SU-DHL-6 (cell line): ENCODE measurements at regions not wholly inside any gene's neighbourhood (a gene's known extent, or its start where the extent isn't known, plus 50 kb on each side); places are given as distances from the start of the nearest gene placed in this dataset.

ENCODE experiments used
- H2AFZ ChIP-seq: fragments of 200-600 bp; sonication (generic); 2 replicates; pipeline ENCODE4 v1.6.1; 2014; ENCODE audit warnings: low read depth, mild to moderate bottlenecking, moderate library complexity, mixed read lengths, antibody characterized with exemption, low read length; ENCODE audit not compliant: severe bottlenecking
- H3F3A ChIP-seq: fragments of 200-600 bp; shearing (Covaris generic); 2 replicates; pipeline ENCODE4 v1.6.0; 2016; ENCODE audit warnings: antibody characterized with exemption, mild to moderate bottlenecking; ENCODE audit not compliant: insufficient read depth
- H3K27ac ChIP-seq: fragments of 200-600 bp; sonication (generic); 2 replicates; pipeline ENCODE4 v1.5.1; 2016; ENCODE audit warnings: low read depth, mild to moderate bottlenecking, low read length, moderate library complexity, mixed read lengths
- H3K27me3 ChIP-seq: fragments of 200-600 bp; sonication (generic), shearing (Covaris generic); 2 replicates; pipeline ENCODE4 v1.6.0; 2014; ENCODE audit warnings: mild to moderate bottlenecking, low read length
- H3K36me3 ChIP-seq: fragments of 200-600 bp; sonication (generic); 2 replicates; pipeline ENCODE4 v1.6.1; 2014; ENCODE audit warnings: mild to moderate bottlenecking, low read length, mixed read lengths
- H3K4me2 ChIP-seq: fragments of 300-600, 200-600 bp; shearing (Covaris generic), sonication (generic); 2 replicates; pipeline ENCODE4 v1.6.0; 2014; ENCODE audit warnings: low read length, low read depth, mild to moderate bottlenecking; ENCODE audit not compliant: poor library complexity, severe bottlenecking
- H3K4me3 ChIP-seq: fragments of 200-600 bp; sonication (generic); 2 replicates; pipeline ENCODE4 v1.5.1; 2014; ENCODE audit warnings: antibody characterized with exemption, low read length, mild to moderate bottlenecking, mixed read lengths; ENCODE audit not compliant: insufficient read depth, poor library complexity, severe bottlenecking
- H3K79me2 ChIP-seq: fragments of 200-600 bp; sonication (generic); 2 replicates; pipeline ENCODE4 v1.6.1; 2014; ENCODE audit warnings: mild to moderate bottlenecking, low read length, moderate library complexity; ENCODE audit not compliant: insufficient read depth
- H3K9ac ChIP-seq: fragments of 200-600 bp; sonication (generic); 2 replicates; pipeline ENCODE4 v1.7.0; 2014; ENCODE audit warnings: mild to moderate bottlenecking, low read length
- H3K9me2 ChIP-seq: fragments of 200-600 bp; sonication (generic); replicated peaks from 2 replicates; pipeline ENCODE4 v1.6.1; 2014; ENCODE audit warnings: low read length; ENCODE audit not compliant: insufficient read depth
- H3K9me3 ChIP-seq: fragments of 200-600 bp; sonication (generic); 2 replicates; pipeline ENCODE4 v1.6.1; 2014; ENCODE audit warnings: low read length, mixed read lengths; ENCODE audit not compliant: insufficient read depth
- H4K20me1 ChIP-seq: fragments of 200-600 bp; sonication (generic); 2 replicates; pipeline ENCODE4 v1.6.1; 2014; ENCODE audit warnings: low read depth, mild to moderate bottlenecking, antibody characterized with exemption, low read length, moderate library complexity, mixed read lengths
- CTCF ChIP-seq: fragments of 200-600 bp; sonication (generic); IDR thresholded peaks from one replicate; pipeline ENCODE4 v1.5.1; 2017; ENCODE audit warnings: antibody characterized with exemption, mild to moderate bottlenecking, low read length, moderate library complexity; ENCODE audit not compliant: insufficient read depth, poor library complexity, severe bottlenecking
- EZH2phosphoT487 ChIP-seq: fragments of 200-600 bp; sonication (generic), shearing (Covaris generic); conservative IDR thresholded peaks from 2 replicates; pipeline ENCODE4 v1.6.1; 2018; ENCODE audit warnings: mild to moderate bottlenecking, antibody characterized with exemption, low read length, moderate library complexity, mixed read lengths

- Histone ChIP-seq H3K4me2 (no peak overlapping the region), H3K4me3 (no peak overlapping the region), H3K9me3 (no peaks in the 10 kb centered on the region), H4K20me1 (no peaks in the 10 kb centered on the region), H3K9ac (no peak overlapping the region), H3K36me3 (no peaks in the 10 kb centered on the region), H3K27ac (no peak overlapping the region), H3F3A (no peaks in the 10 kb centered on the region), H3K9me2 (no peaks in the 10 kb centered on the region), H3K79me2 (no peaks in the 10 kb centered on the region), H3K27me3 (no peaks in the 10 kb centered on the region), H2AFZ (no peak overlapping the region)
- no peak for TF ChIP-seq CTCF
- no peak for TF ChIP-seq EZH2phosphoT487
These were observed 1930.8 kb downstream of the C4orf33 start for GRCh38 chr4:131026771-131027170.

- Histone ChIP-seq H3K9me2 (no peaks in the 10 kb centered on the region), H3K27me3 (no peaks in the 10 kb centered on the region), H3K27ac (no peak overlapping the region), H3K9me3 (no peaks in the 10 kb centered on the region), H3K4me2 (no peak overlapping the region), H3F3A (no peaks in the 10 kb centered on the region), H2AFZ (no peak overlapping the region), H3K4me3 (no peak overlapping the region), H3K79me2 (no peaks in the 10 kb centered on the region), H3K36me3 (no peaks in the 10 kb centered on the region), H3K9ac (no peak overlapping the region), H4K20me1 (no peaks in the 10 kb centered on the region)
- TF ChIP-seq CTCF (no peak), EZH2phosphoT487 (no peak)
These were observed 1948.4 kb downstream of the C4orf33 start for GRCh38 chr4:131044368-131044767.

- TF ChIP-seq CTCF: no peak
- no peak for TF ChIP-seq EZH2phosphoT487
- no peak overlapping the region for H2AFZ ChIP-seq
- H4K20me1 ChIP-seq: no peaks in the 10 kb centered on the region
These were observed 1950.9 kb downstream of the C4orf33 start for GRCh38 chr4:131046821-131047220.

GRCh38 chr4:131052646-131053045, 1956.7 kb downstream of the C4orf33 start:
- no peaks in the 10 kb centered on the region for H3K36me3 ChIP-seq
- H3K79me2 ChIP-seq: no peaks in the 10 kb centered on the region
- no peak overlapping the region for H3K4me2 ChIP-seq
- no peaks in the 10 kb centered on the region for H3F3A ChIP-seq
- H3K4me3 ChIP-seq: no peak overlapping the region
- no peaks in the 10 kb centered on the region for H3K27me3 ChIP-seq
- no peak for TF ChIP-seq CTCF
- TF ChIP-seq EZH2phosphoT487: no peak
- no peaks in the 10 kb centered on the region for H4K20me1 ChIP-seq
- no peaks in the 10 kb centered on the region for H3K9me3 ChIP-seq
- no peaks in the 10 kb centered on the region for H3K9me2 ChIP-seq
- no peak overlapping the region for H2AFZ ChIP-seq
- H3K9ac ChIP-seq: no peak overlapping the region
- no peak overlapping the region for H3K27ac ChIP-seq

More at GRCh38 chr4:131046821-131047220, 1950.9 kb downstream of the C4orf33 start:
- H3K79me2 ChIP-seq: no peaks in the 10 kb centered on the region
- H3K36me3 ChIP-seq: no peaks in the 10 kb centered on the region
- no peaks in the 10 kb centered on the region for H3F3A ChIP-seq
- no peaks in the 10 kb centered on the region for H3K9me3 ChIP-seq
- no peaks in the 10 kb centered on the region for H3K9me2 ChIP-seq
- no peak overlapping the region for H3K4me3 ChIP-seq
- H3K27me3 ChIP-seq: no peaks in the 10 kb centered on the region
- H3K4me2 ChIP-seq: no peak overlapping the region
- H3K27ac ChIP-seq: no peak overlapping the region
- no peak overlapping the region for H3K9ac ChIP-seq
